Urothelium cell line (cell line): ENCODE measurements at regions not wholly inside any gene's neighbourhood (a gene's known extent, or its start where the extent isn't known, plus 50 kb on each side); places are given as distances from the start of the nearest gene placed in this dataset.
"Not testable (repeated sequence)": the region's sequence is repeated elsewhere in the genome, so short reads cannot be mapped to it uniquely, and the experiment has no call there.

Experiments used
- DNase-seq: peaks from one replicate; pipeline ENCODE4 v3.0.0; 2011; ENCODE audit warnings: low spot score, mixed read lengths
- FAIRE-seq: peaks from 2 replicates; lab custom pipeline; 2011; peaks lifted over from hg19 to GRCh38; lab: Jason Lieb, UNC

- no peak for FAIRE-seq
- DNase-seq = no peak
Measured at GRCh38 chr10:108639010-108639409, 1284.3 kb downstream of the XPNPEP1 start.

- FAIRE-seq = no peak
- no peak for DNase-seq
Measured at GRCh38 chr10:108638225-108638624, 1285.1 kb downstream of the XPNPEP1 start.

- FAIRE-seq = no peak
- no peak for DNase-seq
Measured at GRCh38 chr10:108633046-108633445, 1290.3 kb downstream of the XPNPEP1 start.

- FAIRE-seq = no peak
- DNase-seq = no peak
Measured at GRCh38 chr10:108632144-108632543, 1291.2 kb downstream of the XPNPEP1 start.

- FAIRE-seq (no peak), DNase-seq (no peak)
Measured at GRCh38 chr10:108631332-108631731, 1292.0 kb downstream of the XPNPEP1 start.

- no peak for FAIRE-seq
- no peak for DNase-seq
Measured at GRCh38 chr10:108629834-108630233, 1293.5 kb downstream of the XPNPEP1 start.

- FAIRE-seq (no peak), DNase-seq (no peak)
Measured at GRCh38 chr10:108624052-108624451, 1299.3 kb downstream of the XPNPEP1 start.

GRCh38 chr10:108620821-108621534, 1302.3 kb downstream of the XPNPEP1 start:
- no peak for DNase-seq
- no peak for FAIRE-seq

- FAIRE-seq (no peak), DNase-seq (no peak)
Measured at GRCh38 chr10:108616559-108617285, 1306.6 kb downstream of the XPNPEP1 start.

- FAIRE-seq (no peak), DNase-seq (no peak)
Measured at GRCh38 chr10:108615576-108616320, 1307.6 kb downstream of the XPNPEP1 start.

- DNase-seq = no peak
Measured at GRCh38 chr10:108612485-108612884, 1310.8 kb downstream of the XPNPEP1 start.

GRCh38 chr10:108608860-108609259, 1314.5 kb downstream of the XPNPEP1 start:
- DNase-seq (no peak), FAIRE-seq (no peak)

More at GRCh38 chr10:108612485-108612884, 1310.8 kb downstream of the XPNPEP1 start:
- FAIRE-seq = no peak

GRCh38 chr10:108601851-108602250, 1321.5 kb downstream of the XPNPEP1 start:
- DNase-seq (no peak), FAIRE-seq (no peak)

GRCh38 chr10:108600511-108600910, 1322.8 kb downstream of the XPNPEP1 start:
- DNase-seq, FAIRE-seq: not testable (repeated sequence)

GRCh38 chr10:108599317-108599716, 1324.0 kb downstream of the XPNPEP1 start:
- not testable (repeated sequence) for DNase-seq, FAIRE-seq

GRCh38 chr10:108598831-108599230, 1324.5 kb downstream of the XPNPEP1 start:
- DNase-seq (no peak), FAIRE-seq (no peak)

- FAIRE-seq = no peak
Measured at GRCh38 chr10:108598320-108598695, 1325.0 kb downstream of the XPNPEP1 start.

GRCh38 chr10:108597657-108598319, 1325.5 kb downstream of the XPNPEP1 start:
- DNase-seq = no peak
- FAIRE-seq = no peak

More at GRCh38 chr10:108598320-108598695, 1325.0 kb downstream of the XPNPEP1 start:
- no peak for DNase-seq

GRCh38 chr10:108597031-108597430, 1326.3 kb downstream of the XPNPEP1 start:
- FAIRE-seq (no peak), DNase-seq (no peak)

- DNase-seq = no peak
- FAIRE-seq = no peak
Measured at GRCh38 chr10:108592956-108593355, 1330.4 kb downstream of the XPNPEP1 start.

- FAIRE-seq (no peak), DNase-seq (no peak)
Measured at GRCh38 chr10:108591417-108591816, 1331.9 kb downstream of the XPNPEP1 start.
